Chondrocyte (in vitro differentiated cells): ENCODE measurements at regions not wholly inside any gene's neighbourhood (a gene's known extent, or its start where the extent isn't known, plus 50 kb on each side); places are given as distances from the start of the nearest gene placed in this dataset.

Source experiments
- DNase-seq: peaks from one replicate; pipeline ENCODE4 v3.0.0; 2021; ENCODE audit warnings: mixed read lengths, low spot score
- H3K27ac Mint-ChIP-seq: one replicate; pipeline ENCODE4 v1.8.0; 2021; ENCODE audit warnings: mild to moderate bottlenecking, moderate library complexity, mixed read lengths; ENCODE audit not compliant: unreplicated experiment
- H3K27me3 Mint-ChIP-seq: 2 replicates; pipeline ENCODE4 v1.8.0; 2021; ENCODE audit warnings: low read depth, mixed read lengths
- H3K36me3 Mint-ChIP-seq: 2 replicates; pipeline ENCODE4 v1.8.0; 2021; ENCODE audit warnings: low read depth, mixed read lengths
- H3K4me1 Mint-ChIP-seq: 2 replicates; pipeline ENCODE4 v1.8.0; 2021; ENCODE audit warnings: low read depth, mild to moderate bottlenecking, mixed read lengths
- H3K4me3 Mint-ChIP-seq: one replicate; pipeline ENCODE4 v1.8.0; 2021; ENCODE audit warnings: mild to moderate bottlenecking, moderate library complexity, mixed read lengths; ENCODE audit not compliant: unreplicated experiment
- H3K9me3 Mint-ChIP-seq: 2 replicates; pipeline ENCODE4 v1.8.0; 2021; ENCODE audit warnings: low read depth, mixed read lengths
- TF ChIP-seq, protein P1 (sequence below): fragments of 200-600 bp; sonication (generic); IDR thresholded peaks from 2 replicates; pipeline ENCODE4 v1.5.0; 2021; ENCODE audit warnings: antibody characterized with exemption, mild to moderate bottlenecking, moderate library complexity

DNA sequence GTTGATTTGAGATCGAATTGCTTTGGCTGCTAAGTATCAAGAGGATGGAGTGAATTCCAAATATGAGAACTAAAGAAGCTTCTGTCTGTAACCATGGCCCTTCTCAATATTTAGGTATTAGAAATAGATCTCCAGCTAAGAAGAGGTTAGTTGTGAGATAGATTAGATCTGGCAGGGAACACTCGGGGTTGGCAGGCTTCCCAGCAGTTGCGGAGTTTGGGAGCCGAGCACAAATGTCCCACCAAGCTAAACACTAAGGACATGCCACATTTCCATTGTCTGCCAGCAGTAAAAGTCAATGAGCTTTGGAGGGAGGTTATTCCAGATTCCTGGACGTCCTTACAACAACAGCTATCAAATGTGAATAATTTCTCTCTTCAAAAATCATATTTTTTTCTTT is 85.8 kb downstream of the TAF11L14 start:
- no peaks in the 10 kb centered on the region for H3K27me3 Mint-ChIP-seq
- no peak overlapping the region for H3K27ac Mint-ChIP-seq
- no peak for DNase-seq
- H3K36me3 Mint-ChIP-seq: no peaks in the 10 kb centered on the region
- peaks cover 5% of the 10 kb centered on the region for H3K9me3 Mint-ChIP-seq
- TF ChIP-seq, protein P1, sequence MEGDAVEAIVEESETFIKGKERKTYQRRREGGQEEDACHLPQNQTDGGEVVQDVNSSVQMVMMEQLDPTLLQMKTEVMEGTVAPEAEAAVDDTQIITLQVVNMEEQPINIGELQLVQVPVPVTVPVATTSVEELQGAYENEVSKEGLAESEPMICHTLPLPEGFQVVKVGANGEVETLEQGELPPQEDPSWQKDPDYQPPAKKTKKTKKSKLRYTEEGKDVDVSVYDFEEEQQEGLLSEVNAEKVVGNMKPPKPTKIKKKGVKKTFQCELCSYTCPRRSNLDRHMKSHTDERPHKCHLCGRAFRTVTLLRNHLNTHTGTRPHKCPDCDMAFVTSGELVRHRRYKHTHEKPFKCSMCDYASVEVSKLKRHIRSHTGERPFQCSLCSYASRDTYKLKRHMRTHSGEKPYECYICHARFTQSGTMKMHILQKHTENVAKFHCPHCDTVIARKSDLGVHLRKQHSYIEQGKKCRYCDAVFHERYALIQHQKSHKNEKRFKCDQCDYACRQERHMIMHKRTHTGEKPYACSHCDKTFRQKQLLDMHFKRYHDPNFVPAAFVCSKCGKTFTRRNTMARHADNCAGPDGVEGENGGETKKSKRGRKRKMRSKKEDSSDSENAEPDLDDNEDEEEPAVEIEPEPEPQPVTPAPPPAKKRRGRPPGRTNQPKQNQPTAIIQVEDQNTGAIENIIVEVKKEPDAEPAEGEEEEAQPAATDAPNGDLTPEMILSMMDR: no peak
- no peak overlapping the region for H3K4me3 Mint-ChIP-seq
- H3K4me1 Mint-ChIP-seq: peaks cover 9% of the 10 kb centered on the region

DNA sequence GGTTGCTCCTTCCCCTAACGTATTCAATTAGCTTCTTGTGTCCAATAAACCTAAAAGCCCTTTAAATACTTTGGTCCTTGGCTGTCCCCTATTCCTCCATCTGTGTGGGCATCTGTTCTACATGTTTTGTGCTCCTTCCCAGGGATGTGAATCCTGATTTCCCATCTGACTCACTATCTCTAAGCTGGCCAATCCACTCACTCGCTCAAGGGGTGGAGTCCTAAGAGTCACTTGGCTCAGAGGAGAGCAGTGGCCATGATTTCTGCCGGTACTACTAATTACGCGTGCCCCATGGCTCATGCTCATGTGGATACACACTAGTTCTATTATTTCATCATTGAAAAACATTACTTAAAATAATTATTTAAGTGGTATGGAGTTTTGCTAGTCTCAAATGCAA is 89.6 kb downstream of the TAF11L14 start:
- Mint-ChIP-seq H3K36me3 (no peaks in the 10 kb centered on the region), H3K27ac (no peak overlapping the region), H3K4me3 (no peak overlapping the region), H3K4me1 (peaks cover 9% of the 10 kb centered on the region), H3K9me3 (no peaks in the 10 kb centered on the region), H3K27me3 (no peaks in the 10 kb centered on the region)
- TF ChIP-seq, protein P1: no peak
- no peak for DNase-seq

DNA sequence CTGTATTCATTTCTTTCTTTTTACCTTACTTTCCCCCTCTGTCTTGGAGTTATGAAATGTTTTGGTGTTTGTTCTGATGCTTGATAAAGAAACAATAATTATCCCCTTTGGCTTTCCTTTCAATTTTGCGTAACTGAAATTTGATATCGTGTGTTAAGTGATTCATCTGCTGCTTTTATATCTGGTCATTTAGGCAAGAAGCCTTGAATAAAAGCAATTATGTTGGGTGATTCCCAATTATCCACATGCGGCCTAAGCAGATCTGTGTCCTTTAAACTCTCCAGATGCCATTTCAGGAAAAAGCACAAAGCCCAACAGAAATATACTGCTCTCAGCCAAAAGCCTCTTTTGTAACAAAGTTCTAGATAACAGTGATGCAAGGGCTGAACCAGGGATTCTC is 92.8 kb downstream of the TAF11L14 start:
- no peaks in the 10 kb centered on the region for H3K36me3 Mint-ChIP-seq
- H3K27ac Mint-ChIP-seq: no peak overlapping the region

DNA sequence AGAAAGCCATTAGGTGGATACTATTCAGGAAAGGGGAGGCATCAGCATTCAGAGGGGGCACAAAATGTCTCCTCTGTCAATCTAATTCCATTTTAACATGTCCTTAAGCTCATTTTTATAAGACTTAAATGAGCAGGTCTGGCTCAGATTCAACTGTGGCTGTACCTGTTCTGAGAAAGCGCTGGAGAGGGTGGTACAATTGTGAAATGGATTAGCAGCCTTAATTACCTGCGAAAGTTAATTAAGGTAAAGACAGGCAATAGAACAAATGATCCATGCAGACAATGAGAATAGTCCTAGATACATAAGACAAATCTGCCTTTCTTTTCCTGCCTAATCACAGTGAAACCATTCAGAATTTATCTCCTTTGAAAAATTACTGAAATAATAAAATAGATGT is 96.2 kb downstream of the TAF11L14 start:
- Mint-ChIP-seq H3K27me3 (no peaks in the 10 kb centered on the region), H3K4me1 (peaks cover 9% of the 10 kb centered on the region), H3K4me3 (no peak overlapping the region), H3K36me3 (no peaks in the 10 kb centered on the region), H3K9me3 (no peaks in the 10 kb centered on the region), H3K27ac (no peak overlapping the region)
- no peak for DNase-seq
- TF ChIP-seq, protein P1: no peak

More for the DNA sequence above, 92.8 kb downstream of the TAF11L14 start:
- Mint-ChIP-seq H3K4me3 (no peak overlapping the region), H3K27me3 (no peaks in the 10 kb centered on the region), H3K9me3 (no peaks in the 10 kb centered on the region), H3K4me1 (no peaks in the 10 kb centered on the region)
- DNase-seq: no peak
- TF ChIP-seq, protein P1: no peak

DNA sequence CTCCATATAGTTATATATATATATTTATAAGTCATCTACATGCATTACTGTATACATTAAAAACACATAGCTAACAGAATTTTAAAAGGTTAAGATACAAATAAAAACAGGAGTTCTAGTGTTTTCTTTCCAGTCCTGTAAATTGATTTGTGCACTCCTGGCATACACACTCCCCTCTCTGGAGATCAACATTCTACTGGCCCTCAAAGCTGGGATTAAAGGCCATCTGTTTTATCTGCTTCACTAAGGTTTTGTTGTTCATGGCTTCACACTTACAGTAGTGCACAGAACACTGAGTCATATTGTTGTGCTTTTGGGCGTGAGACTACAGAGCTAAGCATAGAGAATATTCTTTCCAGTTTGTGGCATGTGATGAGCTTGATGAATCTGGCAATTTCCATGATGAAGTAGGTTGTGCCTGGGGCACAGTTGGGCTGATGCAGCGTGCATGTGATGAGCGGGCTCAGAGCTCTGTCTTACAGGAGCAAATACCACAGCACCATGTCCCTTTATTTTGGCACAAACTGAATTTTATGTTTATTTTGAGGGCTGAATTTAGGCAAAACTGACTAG is 98.2 kb downstream of the TAF11L14 start:
- H3K4me3 Mint-ChIP-seq: no peak overlapping the region
- TF ChIP-seq, protein P1: no peak
- peaks cover 27% of the 10 kb centered on the region for H3K4me1 Mint-ChIP-seq
- no peaks in the 10 kb centered on the region for H3K36me3 Mint-ChIP-seq
- DNase-seq: no peak
- H3K27me3 Mint-ChIP-seq: no peaks in the 10 kb centered on the region
- H3K9me3 Mint-ChIP-seq: peaks cover 4% of the 10 kb centered on the region
- H3K27ac Mint-ChIP-seq: no peak overlapping the region
